GM12878 (cell line): ENCODE measurements at regions not wholly inside any gene's neighbourhood (a gene's known extent, or its start where the extent isn't known, plus 50 kb on each side); places are given as distances from the start of the nearest gene placed in this dataset.

Experiments used
- ATAC-seq: fragments of 200-7000 bp; cut with Tn5 transposase; 3 replicates; pipeline ENCODE4 v1.9.1; 2020; ENCODE audit warnings: mild to moderate bottlenecking, moderate library complexity
- BruUV-seq: library from RNA; stranded (reverse); fragments of 400-500 nt; replicated peaks from 2 replicates; lab custom pipeline; 2021; lab: Mats Ljungman, UMichigan
- CTCF ChIA-PET: fragments of 300-600 bp; sonication (Branson Sonifier 250); formaldehyde crosslinking; extraction: SDS; loops from one replicate; lab custom pipeline; 2021; ENCODE audit warnings: inconsistent platforms; lab: Yijun Ruan, JAX
- POLR2A ChIA-PET: fragments of 350-600 bp; formaldehyde crosslinking; extraction: SDS; loops from one replicate; lab custom pipeline; 2021; ENCODE audit warnings: inconsistent platforms; lab: Charles Lee
- RAD21 ChIA-PET: fragments of 300-600 bp; sonication (Branson Sonifier 250); formaldehyde crosslinking; loops from one replicate; lab custom pipeline; 2023; ENCODE audit warnings: antibody characterized with exemption; ENCODE audit not compliant: unreplicated experiment; lab: Charles Lee
- SMC1A ChIA-PET: fragments of 300-600 bp; sonication (Branson Sonifier 250); formaldehyde crosslinking; loops from one replicate; lab custom pipeline; 2023; ENCODE audit not compliant: unreplicated experiment, uncharacterized antibody; lab: Charles Lee
- DNase-seq: peaks from one replicate; pipeline ENCODE4 v3.0.0-alpha.2; 2011; ENCODE audit warnings: low read depth, low spot score
- FAIRE-seq: peaks from 3 replicates; lab custom pipeline; 2011; peaks lifted over from hg19 to GRCh38; lab: Jason Lieb, UNC
- H2AFZ ChIP-seq: 2 replicates; pipeline ENCODE4 v1.6.0; 2011; ENCODE audit warnings: low read depth, low read length, control low read depth; ENCODE audit not compliant: control insufficient read depth
- H3K27ac ChIP-seq: 2 replicates; pipeline ENCODE4 v1.5.1; 2011; ENCODE audit warnings: control low read depth; ENCODE audit not compliant: control insufficient read depth, insufficient read depth
- H3K27me3 ChIP-seq, 2 experiments: replicated peaks in 1 of 2; 2 replicates each; pipeline versions ENCODE4 v1.6.0 to v1.6.1; 2011; ENCODE audit warnings: low read length in 1 of 2; ENCODE audit not compliant: control insufficient read depth in 2 of 2, insufficient read depth in 2 of 2
- H3K36me3 ChIP-seq, 2 experiments: 2 replicates each; pipeline ENCODE4 v1.5.1; 2011; ENCODE audit warnings: low read length in 1 of 2; ENCODE audit not compliant: control insufficient read depth in 2 of 2, insufficient read depth in 2 of 2
- H3K4me1 ChIP-seq: 2 replicates; pipeline ENCODE4 v1.6.1; 2011; ENCODE audit warnings: mild to moderate bottlenecking, low read length, moderate library complexity, mixed read lengths; ENCODE audit not compliant: control insufficient read depth, insufficient read depth
- H3K4me2 ChIP-seq: 2 replicates; pipeline ENCODE4 v1.6.0; 2011; ENCODE audit warnings: control low read depth; ENCODE audit not compliant: control insufficient read depth, insufficient read depth
- H3K4me3 ChIP-seq: fragments of 200-600 bp; sonication (generic); 2 replicates; pipeline ENCODE4 v1.5.1; 2016
- H3K79me2 ChIP-seq: 2 replicates; pipeline ENCODE4 v1.6.0; 2011; ENCODE audit warnings: low read length; ENCODE audit not compliant: control insufficient read depth, insufficient read depth
- H3K9ac ChIP-seq: 2 replicates; pipeline ENCODE4 v1.8.0; 2011; ENCODE audit warnings: low read length, control low read depth, mixed read lengths; ENCODE audit not compliant: control insufficient read depth, insufficient read depth
- H3K9me3 ChIP-seq: replicated peaks from 3 replicates; pipeline ENCODE4 v1.5.1; 2011; ENCODE audit warnings: mild to moderate bottlenecking, low read length; ENCODE audit not compliant: control insufficient read depth, insufficient read depth
- H4K20me1 ChIP-seq: 2 replicates; pipeline ENCODE4 v1.6.0; 2011; ENCODE audit not compliant: control insufficient read depth, insufficient read depth
- BRCA1 ChIP-seq: IDR thresholded peaks from 2 replicates; pipeline ENCODE4 v1.6.1; 2011; ENCODE audit warnings: low read depth, low read length, improper control_type of control experiment
- CREM ChIP-seq: IDR thresholded peaks from 2 replicates; pipeline ENCODE4 v1.6.1; 2014; ENCODE audit warnings: antibody characterized with exemption, low read depth
- JUND ChIP-seq: IDR thresholded peaks from 2 replicates; pipeline ENCODE4 v1.6.1; 2012; ENCODE audit warnings: low read depth, mild to moderate bottlenecking, low read length, improper control_type of control experiment, moderate library complexity
- MXI1 ChIP-seq: fragments of 150-350 bp; IDR thresholded peaks from 2 replicates; pipeline ENCODE4 v1.6.1; 2011; ENCODE audit warnings: low read depth, mild to moderate bottlenecking, inconsistent platforms, low read length, improper control_type of control experiment
- NKRF ChIP-seq: fragments of 450-650 bp; conservative IDR thresholded peaks from 2 replicates; pipeline ENCODE4 v1.6.1; 2017; ENCODE audit warnings: mild to moderate bottlenecking, moderate library complexity
- PAX5 ChIP-seq: IDR thresholded peaks from 2 replicates; pipeline ENCODE4 v1.6.1; 2011; ENCODE audit warnings: low read depth, low read length, borderline replicate concordance
- POU2F2 ChIP-seq: IDR thresholded peaks from 3 replicates; pipeline ENCODE4 v1.6.1; 2011; ENCODE audit warnings: low read depth, mild to moderate bottlenecking, low read length, borderline replicate concordance
- SUPT20H ChIP-seq: IDR thresholded peaks from 2 replicates; pipeline ENCODE4 v1.6.1; 2011; ENCODE audit warnings: low read depth, mild to moderate bottlenecking, low read length, moderate library complexity, borderline replicate concordance; ENCODE audit not compliant: control insufficient read depth
- ZBTB33 ChIP-seq: fragments of 450-650 bp; IDR thresholded peaks from 2 replicates; pipeline ENCODE4 v1.6.1; 2017; ENCODE audit warnings: mild to moderate bottlenecking
- ZBTB40 ChIP-seq: fragments of 450-650 bp; IDR thresholded peaks from 2 replicates; pipeline ENCODE4 v1.6.1; 2016; ENCODE audit warnings: mild to moderate bottlenecking, moderate library complexity, borderline replicate concordance
- WGBS: methylation state at CpG from one replicate; pipeline ENCODE4 v1.1.6; 2016; ENCODE audit warnings: low lambda C conversion rate; ENCODE audit not compliant: insufficient replicate concordance, insufficient coverage; ENCODE audit errors: missing lambda C conversion rate; 5-methylcytosine and 5-hydroxymethylcytosine counted together
- in situ Hi-C: fragments of 300-500 bp; cut with MboI; formaldehyde crosslinking; loops from 9 replicates; pipeline ENCODE4 v1.14.3; 2018; ENCODE audit warnings: mixed read lengths
- intact Hi-C: fragments of 100-400 bp; cut with micrococcal nuclease; formaldehyde crosslinking; loops from one replicate; pipeline ENCODE4 v1.14.2; 2022; ENCODE audit not compliant: unreplicated experiment

- TF ChIP-seq BRCA1 (no peak), PAX5 (no peak), CREM (no peak), MXI1 (no peak), SUPT20H (no peak), POU2F2 (no peak), ZBTB33 (no peak)
- TF ChIP-seq, all 136 proteins: peak for 0
- FAIRE-seq (no peak), ATAC-seq (no peak), DNase-seq (no peak)
- 0% methylated on average over 3 of the region's 3 CpGs for WGBS
- ChIA-PET SMC1A (no interaction called here), RAD21 (no interaction called here), POLR2A (no interaction called here), CTCF (interaction anchor here (0.5 kb wide), 1 partner anchor 212 kb away, joined by 4 read pairs; no protein-coding TSS in a partner anchor)
- Histone ChIP-seq H2AFZ (no peak overlapping the region), H3K9me3 (no peaks in the 10 kb centered on the region), H3K27ac (no peak overlapping the region), H3K9ac (no peak overlapping the region), H3K36me3 (no peaks in the 10 kb centered on the region), H3K79me2 (no peaks in the 10 kb centered on the region), H4K20me1 (no peaks in the 10 kb centered on the region), H3K4me1 (no peaks in the 10 kb centered on the region), H3K4me3 (no peak overlapping the region), H3K4me2 (no peak overlapping the region), H3K27me3 (no peaks in the 10 kb centered on the region)
- intact Hi-C loops: no loop called here
- in situ Hi-C loops: no loop called here
- BruUV-seq: no TSS peak
Observed at GRCh38 chr2:152823905-152824304, 105.5 kb downstream of the ARL6IP6 start.

GRCh38 chr2:152822676-152823075, 104.3 kb downstream of the ARL6IP6 start:
- intact Hi-C loops: no loop called here
- H3K79me2 ChIP-seq: no peaks in the 10 kb centered on the region
- no TSS peak for BruUV-seq
- no peaks in the 10 kb centered on the region for H3K4me1 ChIP-seq
- H3K9me3 ChIP-seq: no peaks in the 10 kb centered on the region
- DNase-seq: no peak
- H4K20me1 ChIP-seq: no peaks in the 10 kb centered on the region
- no peak for ATAC-seq
- no peaks in the 10 kb centered on the region for H3K36me3 ChIP-seq
- no peaks in the 10 kb centered on the region for H3K27me3 ChIP-seq
- no peak overlapping the region for H3K27ac ChIP-seq
- H3K9ac ChIP-seq: no peak overlapping the region
- SMC1A ChIA-PET: no interaction called here
- FAIRE-seq: no peak
- CTCF ChIA-PET: no interaction called here
- no peak overlapping the region for H3K4me3 ChIP-seq
- RAD21 ChIA-PET: no interaction called here
- H3K4me2 ChIP-seq: no peak overlapping the region
- POLR2A ChIA-PET: no interaction called here
- no peak overlapping the region for H2AFZ ChIP-seq
- 1% methylated on average over 5 of the region's 5 CpGs for WGBS
- in situ Hi-C loops: no loop called here
- TF ChIP-seq JUND (no peak), ZBTB40 (no peak), NKRF (no peak)
